Liver (tissue), 8 donors: ENCODE measurements at regions not wholly inside any gene's neighbourhood (a gene's known extent, or its start where the extent isn't known, plus 50 kb on each side); places are given as distances from the start of the nearest gene placed in this dataset.

ENCODE experiments used
- DNase-seq: peaks from one replicate; pipeline ENCODE4 v3.0.0-alpha.2; 2017; ENCODE audit warnings: low spot score
- H3K27ac ChIP-seq, 2 donors: one replicate each; pipeline ENCODE4 v1.7.0; 2013; ENCODE audit warnings: inconsistent platforms in 2 of 2, low read length in 2 of 2, control low read depth in 1 of 2, low read depth in 1 of 2, mild to moderate bottlenecking in 1 of 2
- H3K27me3 ChIP-seq, 4 donors: one replicate each; pipeline versions ENCODE4 v1.6.1 to v1.7.0; 2013; ENCODE audit warnings: low read length in 3 of 4, inconsistent platforms in 1 of 4, mild to moderate bottlenecking in 1 of 4, moderate library complexity in 1 of 4; ENCODE audit not compliant: control insufficient read depth in 4 of 4, insufficient read depth in 4 of 4
- H3K36me3 ChIP-seq, 4 donors: one replicate each; pipeline versions ENCODE4 v1.6.1 to v1.7.0; 2013; ENCODE audit warnings: low read length in 3 of 4, mild to moderate bottlenecking in 3 of 4, low read depth in 1 of 4, moderate library complexity in 1 of 4; ENCODE audit not compliant: control insufficient read depth in 4 of 4, insufficient read depth in 3 of 4
- H3K4me1 ChIP-seq, 4 donors: one replicate each; pipeline versions ENCODE4 v1.6.1 to v1.7.0; 2013; ENCODE audit warnings: low read length in 3 of 4, mild to moderate bottlenecking in 3 of 4, moderate library complexity in 1 of 4; ENCODE audit not compliant: control insufficient read depth in 4 of 4, insufficient read depth in 4 of 4
- H3K4me3 ChIP-seq, 3 donors: one replicate each; pipeline versions ENCODE4 v1.6.1 to v1.7.0; 2013; ENCODE audit warnings: low read length in 3 of 3, control low read depth in 1 of 3, low read depth in 1 of 3, mild to moderate bottlenecking in 1 of 3
- H3K9ac ChIP-seq, 2 donors: one replicate each; pipeline ENCODE4 v1.7.0; 2013; ENCODE audit warnings: low read length in 2 of 2, mild to moderate bottlenecking in 2 of 2, moderate library complexity in 2 of 2, control low read depth in 1 of 2, low read depth in 1 of 2
- H3K9me3 ChIP-seq, 4 donors: one replicate each; pipeline versions ENCODE4 v1.6.1 to v1.7.0; 2013; ENCODE audit warnings: low read length in 3 of 4; ENCODE audit not compliant: control insufficient read depth in 4 of 4
- CTCF ChIP-seq: fragments of 150-350 bp; IDR thresholded peaks from 2 replicates; pipeline ENCODE4 v1.5.1; 2017; ENCODE audit warnings: improper control_type of control experiment, low read depth, low read length; ENCODE audit not compliant: missing input control
- EGR1 ChIP-seq, 2 donors: IDR thresholded peaks; 2 replicates each; pipeline ENCODE4 v1.6.1; 2016 to 2018; ENCODE audit warnings: antibody characterized with exemption in 2 of 2, low read depth in 2 of 2
- FOXA1 ChIP-seq: IDR thresholded peaks from 2 replicates; pipeline ENCODE4 v1.6.1; 2016; ENCODE audit warnings: antibody characterized with exemption
- FOXA2 ChIP-seq: IDR thresholded peaks from 2 replicates; pipeline ENCODE4 v1.6.1; 2016; ENCODE audit warnings: antibody characterized with exemption
- GABPA ChIP-seq, 2 donors: IDR thresholded peaks in 1 of 2; conservative IDR thresholded peaks in 1 of 2; 2 replicates each; pipeline ENCODE4 v1.6.1; 2016; ENCODE audit warnings: antibody characterized with exemption in 2 of 2, mild to moderate bottlenecking in 1 of 2, moderate library complexity in 1 of 2
- HNF4A ChIP-seq, 2 donors: conservative IDR thresholded peaks; 2 replicates each; pipeline ENCODE4 v1.6.1; 2016; ENCODE audit warnings: antibody characterized with exemption in 2 of 2, mild to moderate bottlenecking in 2 of 2
- JUND ChIP-seq, 2 donors: IDR thresholded peaks; 2 replicates each; pipeline ENCODE4 v1.6.1; 2016; ENCODE audit warnings: antibody characterized with exemption in 2 of 2
- NR2F2 ChIP-seq: IDR thresholded peaks from 2 replicates; pipeline ENCODE4 v1.6.1; 2016; ENCODE audit warnings: antibody characterized with exemption
- RAD21 ChIP-seq, 2 donors: IDR thresholded peaks; 2 replicates each; pipeline ENCODE4 v1.6.1; 2016; ENCODE audit warnings: antibody characterized with exemption in 2 of 2, mild to moderate bottlenecking in 2 of 2
- RXRA ChIP-seq, 2 donors: IDR thresholded peaks; 2 replicates each; pipeline ENCODE4 v1.6.1; 2017 to 2018; ENCODE audit warnings: antibody characterized with exemption in 2 of 2, mild to moderate bottlenecking in 1 of 2
- SP1 ChIP-seq: IDR thresholded peaks from 2 replicates; pipeline ENCODE4 v1.6.1; 2018; ENCODE audit warnings: antibody characterized with exemption, mild to moderate bottlenecking
- TAF1 ChIP-seq: conservative IDR thresholded peaks from 2 replicates; pipeline ENCODE4 v1.6.1; 2016; ENCODE audit warnings: antibody characterized with exemption, mild to moderate bottlenecking
- YY1 ChIP-seq: IDR thresholded peaks from 2 replicates; pipeline ENCODE4 v1.6.1; 2016; ENCODE audit warnings: antibody characterized with exemption, mild to moderate bottlenecking
- ZBTB33 ChIP-seq: IDR thresholded peaks from 2 replicates; pipeline ENCODE4 v1.6.1; 2016; ENCODE audit warnings: antibody characterized with exemption
- WGBS: extraction: QIAGEN DNeasy Blood & Tissue Kit; methylation state at CpG from one replicate; pipeline ENCODE4 v1.1.7; 2013; 5-methylcytosine and 5-hydroxymethylcytosine counted together
- donor health status: healthy.
- donor health status: healthy.
- donor health status: healthy.
- donor health status: healthy.
- donor health status: healthy.

DNA sequence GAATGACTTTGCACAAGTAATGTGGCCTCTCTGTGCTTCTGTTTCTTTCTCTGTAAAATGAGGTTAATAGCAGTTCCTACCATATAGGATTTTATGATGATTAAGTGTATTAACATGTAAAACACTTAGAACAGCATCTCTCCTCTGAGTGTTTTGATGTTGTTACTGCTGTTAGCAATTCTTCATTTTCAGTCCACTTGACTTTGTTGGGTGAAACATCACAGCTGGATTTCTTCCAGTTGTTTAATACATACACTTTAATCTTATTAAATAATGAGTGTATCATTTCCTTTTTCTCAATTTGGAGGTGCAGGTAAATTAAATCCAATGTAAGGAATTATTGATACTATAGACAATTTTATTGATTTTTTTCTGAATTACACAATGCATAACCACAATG, 113.6 kb downstream of the KDR start:
- Histone ChIP-seq H3K4me1 (no peaks in the 10 kb centered on the region), H3K27me3 (no peaks in the 10 kb centered on the region), H3K36me3 (no peaks in the 10 kb centered on the region), H3K9me3 (no peaks in the 10 kb centered on the region), H3K4me3 (no peak overlapping the region), H3K9ac (no peak overlapping the region), H3K27ac (no peak overlapping the region)
- no peak for TF ChIP-seq JUND (IDR thresholded peaks at IDR 0.05)
- no peak for TF ChIP-seq EGR1 (IDR thresholded peaks at IDR 0.05; ENCODE audit: low read depth in 2 of 2)
- no peak for TF ChIP-seq NR2F2
- no peak for TF ChIP-seq SP1
- DNase-seq: no peak

DNA sequence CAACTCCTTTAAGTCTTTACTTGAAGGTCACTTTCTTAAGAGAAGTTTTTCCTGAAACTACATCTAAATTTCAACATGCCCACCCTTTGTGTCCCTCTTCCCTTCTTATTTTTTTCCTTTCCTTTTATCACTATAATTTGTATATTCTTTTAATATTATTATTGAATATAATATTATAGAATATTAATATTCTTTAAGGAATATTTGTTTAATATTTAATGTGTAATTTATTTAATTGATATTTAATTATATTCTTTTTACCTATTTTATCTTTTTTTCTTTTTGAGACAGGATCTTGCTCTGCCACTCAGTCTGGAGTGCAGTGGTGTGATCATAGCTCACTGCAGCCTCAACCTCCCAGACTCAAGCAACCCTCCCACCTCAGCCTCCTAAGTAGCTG, 114.8 kb downstream of the KDR start:
- no peak overlapping the region for H3K4me3 ChIP-seq
- no peaks in the 10 kb centered on the region for H3K36me3 ChIP-seq
- no peak overlapping the region for H3K27ac ChIP-seq
- no peaks in the 10 kb centered on the region for H3K9me3 ChIP-seq
- DNase-seq: no peak
- no peak for TF ChIP-seq YY1
- TF ChIP-seq RAD21 (IDR thresholded peaks at IDR 0.05): no peak
- TF ChIP-seq EGR1 (IDR thresholded peaks at IDR 0.05; ENCODE audit: low read depth in 2 of 2): no peak
- TF ChIP-seq RXRA (IDR thresholded peaks at IDR 0.05): no peak
- TF ChIP-seq HNF4A (conservative IDR thresholded peaks at IDR 0.05): no peak
- no peak for TF ChIP-seq NR2F2
- no peak for TF ChIP-seq ZBTB33
- TF ChIP-seq GABPA (IDR thresholded peaks at IDR 0.05 in 1 of 2, conservative IDR thresholded peaks at IDR 0.05 in 1 of 2): no peak
- H3K4me1 ChIP-seq: no peaks in the 10 kb centered on the region
- H3K27me3 ChIP-seq: no peaks in the 10 kb centered on the region
- H3K9ac ChIP-seq: no peak overlapping the region

GRCh38 chr4:55008166-55009056, 117.0 kb downstream of the KDR start:
- Histone ChIP-seq H3K9ac (no peak overlapping the region), H3K36me3 (no peaks in the 10 kb centered on the region), H3K4me3 (no peak overlapping the region), H3K9me3 (no peaks in the 10 kb centered on the region), H3K27me3 (no peaks in the 10 kb centered on the region), H3K27ac (no peak overlapping the region), H3K4me1 (no peaks in the 10 kb centered on the region)
- peak; percentile 29 for TF ChIP-seq NR2F2
- TF ChIP-seq TAF1: no peak
- no peak for TF ChIP-seq CTCF
- no peak for TF ChIP-seq FOXA2
- no peak for TF ChIP-seq SP1
- TF ChIP-seq FOXA1: no peak
- TF ChIP-seq RAD21 (IDR thresholded peaks at IDR 0.05): peak in 1 of 2 donors; percentile 34
- no peak for TF ChIP-seq ZBTB33
- WGBS: 72% methylated on average over 20 of the region's 20 CpGs
- no peak for DNase-seq
